GM23338 (cell line): ENCODE measurements at regions not wholly inside any gene's neighbourhood (a gene's known extent, or its start where the extent isn't known, plus 50 kb on each side); places are given as distances from the start of the nearest gene placed in this dataset.

ENCODE experiments used
- ATAC-seq: fragments of 200-7000 bp; cut with Tn5 transposase; 3 replicates; pipeline ENCODE4 v1.9.1; 2020
- DNase-seq: peaks from one replicate; pipeline ENCODE4 v3.0.0-alpha.2; 2015; ENCODE audit warnings: low spot score
- H2AFZ ChIP-seq: fragments of 200-600 bp; sonication (generic); 2 replicates; pipeline ENCODE4 v1.8.0; 2016; ENCODE audit warnings: antibody characterized with exemption, mild to moderate bottlenecking, moderate library complexity
- H3F3A ChIP-seq: fragments of 200-600 bp; sonication (generic); replicated peaks from 2 replicates; pipeline ENCODE4 v1.8.0; 2017; ENCODE audit warnings: antibody characterized with exemption, mixed run types, low read depth
- H3K27ac ChIP-seq: fragments of 200-600 bp; sonication (generic); 2 replicates; pipeline ENCODE4 v1.6.1; 2016; ENCODE audit warnings: low read depth
- H3K27me3 ChIP-seq: fragments of 200-600 bp; sonication (generic); 2 replicates; pipeline ENCODE4 v1.8.0; 2016; ENCODE audit warnings: mild to moderate bottlenecking, mixed run types, moderate library complexity; ENCODE audit not compliant: insufficient read depth
- H3K36me3 ChIP-seq: fragments of 200-600 bp; sonication (generic); 2 replicates; pipeline ENCODE4 v1.8.0; 2016; ENCODE audit warnings: mild to moderate bottlenecking; ENCODE audit not compliant: insufficient read depth
- H3K4me1 ChIP-seq: fragments of 200-600 bp; sonication (generic); 2 replicates; pipeline ENCODE4 v1.8.0; 2016; ENCODE audit warnings: mild to moderate bottlenecking, moderate library complexity; ENCODE audit not compliant: insufficient read depth
- H3K4me2 ChIP-seq: fragments of 200-600 bp; sonication (generic); 2 replicates; pipeline ENCODE4 v1.7.1; 2017; ENCODE audit warnings: mixed run types
- H3K4me3 ChIP-seq: fragments of 200-600 bp; sonication (generic); 2 replicates; pipeline ENCODE4 v1.6.1; 2016; ENCODE audit warnings: mixed run types
- H3K79me2 ChIP-seq: fragments of 200-600 bp; sonication (generic); replicated peaks from 2 replicates; pipeline ENCODE4 v1.8.0; 2017; ENCODE audit warnings: mild to moderate bottlenecking; ENCODE audit not compliant: insufficient read depth
- H3K9me2 ChIP-seq: fragments of 200-600 bp; sonication (generic); 2 replicates; pipeline ENCODE4 v1.8.0; 2017; ENCODE audit not compliant: insufficient read depth
- H4K20me1 ChIP-seq: fragments of 200-600 bp; sonication (generic); replicated peaks from 2 replicates; pipeline ENCODE4 v1.8.0; 2017; ENCODE audit warnings: mild to moderate bottlenecking; ENCODE audit not compliant: insufficient read depth
- H3K27ac Mint-ChIP-seq: 2 replicates; pipeline ENCODE4 v1.8.0; 2020; ENCODE audit warnings: inconsistent platforms, mild to moderate bottlenecking, moderate library complexity, mixed read lengths
- H3K27me3 Mint-ChIP-seq: 3 replicates; pipeline ENCODE4 v1.8.0; 2022; ENCODE audit warnings: low read depth, mild to moderate bottlenecking, moderate library complexity, mixed read lengths, inconsistent platforms; ENCODE audit not compliant: insufficient read depth, poor library complexity
- H3K36me3 Mint-ChIP-seq: 3 replicates; pipeline ENCODE4 v1.8.0; 2021; ENCODE audit warnings: low read depth, mild to moderate bottlenecking, inconsistent platforms, moderate library complexity, mixed read lengths
- H3K4me1 Mint-ChIP-seq: 3 replicates; pipeline ENCODE4 v1.8.0; 2020; ENCODE audit warnings: mild to moderate bottlenecking, inconsistent platforms, mixed read lengths
- H3K4me3 Mint-ChIP-seq: 3 replicates; pipeline ENCODE4 v1.8.0; 2021; ENCODE audit warnings: moderate library complexity, mild to moderate bottlenecking, inconsistent platforms, mixed read lengths
- H3K9me3 Mint-ChIP-seq: 3 replicates; pipeline ENCODE4 v1.8.0; 2020; ENCODE audit warnings: moderate library complexity, mild to moderate bottlenecking, inconsistent platforms, mixed read lengths
- CTCF ChIP-seq, 2 experiments: fragments of 200-600 bp in 1 of 2; sonication (generic) in 1 of 2; conservative IDR thresholded peaks; 2 replicates each; pipeline versions ENCODE4 v1.5.1 to v1.6.1; 2016 to 2017; ENCODE audit warnings: antibody characterized with exemption in 2 of 2, low read depth in 2 of 2, mild to moderate bottlenecking in 2 of 2, moderate library complexity in 1 of 2
- EZH2 ChIP-seq: fragments of 200-600 bp; sonication (generic); IDR thresholded peaks from one replicate; pipeline ENCODE4 v1.8.0; 2017; ENCODE audit warnings: antibody characterized with exemption, mild to moderate bottlenecking, low read depth; ENCODE audit not compliant: unreplicated experiment
- JUNB ChIP-seq: IDR thresholded peaks from one replicate; pipeline ENCODE4 v1.6.1; 2016; ENCODE audit warnings: antibody characterized with exemption; ENCODE audit not compliant: unreplicated experiment
- POLR2AphosphoS5 ChIP-seq: IDR thresholded peaks from 2 replicates; pipeline ENCODE4 v1.6.1; 2016; ENCODE audit warnings: antibody characterized with exemption, low read depth
- REST ChIP-seq: IDR thresholded peaks from one replicate; pipeline ENCODE4 v1.6.1; 2018; ENCODE audit warnings: antibody characterized with exemption; ENCODE audit not compliant: unreplicated experiment
- STAT1 ChIP-seq: IDR thresholded peaks from one replicate; pipeline ENCODE4 v1.6.1; 2016; ENCODE audit warnings: antibody characterized with exemption; ENCODE audit not compliant: unreplicated experiment
- ZNF114 ChIP-seq: fragments of 250-450 bp; sonication (Bioruptor Pico); IDR thresholded peaks from 2 replicates; pipeline ENCODE4 v1.5.0; 2020; ENCODE audit warnings: mild to moderate bottlenecking, moderate library complexity
- TF ChIP-seq, protein P1 (sequence below): IDR thresholded peaks from 2 replicates; pipeline ENCODE4 v1.6.1; 2016; ENCODE audit warnings: antibody characterized with exemption

DNA sequence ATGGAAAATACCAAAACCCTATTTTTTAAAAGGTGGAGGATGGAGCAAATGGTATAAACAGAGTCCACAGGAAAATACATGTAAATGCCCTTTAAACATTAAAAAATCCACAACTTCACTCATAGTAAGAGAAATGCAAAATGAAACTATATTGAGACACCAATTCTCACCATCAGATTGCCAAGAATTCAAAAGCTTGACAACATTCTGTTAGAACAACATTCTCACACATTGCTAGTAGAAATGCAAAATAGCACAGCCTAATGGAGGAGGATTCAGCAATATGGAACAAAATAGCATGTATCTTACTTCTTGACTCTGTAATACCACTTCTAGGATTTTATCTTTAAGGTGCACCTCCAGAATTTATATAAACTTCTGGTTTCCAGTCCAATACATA is 351.8 kb downstream of the NXPE2 start:
- Histone ChIP-seq H4K20me1 (no peaks in the 10 kb centered on the region), H3K4me2 (no peak overlapping the region), H3K36me3 (no peaks in the 10 kb centered on the region), H3K4me3 (no peak overlapping the region), H2AFZ (no peak overlapping the region), H3K4me1 (no peaks in the 10 kb centered on the region), H3K9me2 (no peaks in the 10 kb centered on the region), H3K27ac (no peak overlapping the region), H3K79me2 (no peaks in the 10 kb centered on the region), H3K27me3 (no peaks in the 10 kb centered on the region), H3F3A (no peaks in the 10 kb centered on the region)
- H3K36me3 Mint-ChIP-seq: 0 out of 3 replicates have a peak, but pooled peaks cover 2% of the 10 kb centered on the region
- H3K4me1 Mint-ChIP-seq: no peaks in the 10 kb centered on the region
- H3K4me3 Mint-ChIP-seq: no peak overlapping the region
- peaks cover 8% of the 10 kb centered on the region; the same call in 1 of the 3 replicates for H3K9me3 Mint-ChIP-seq
- TF ChIP-seq JUNB (no peak), ZNF114 (CRISPR knock-in tag) (no peak), EZH2 (no peak), POLR2AphosphoS5 (no peak), CTCF (conservative IDR thresholded peaks at IDR 0.05; ENCODE audit: low read depth in 2 of 2) (no peak), REST (no peak), STAT1 (no peak)
- TF ChIP-seq, protein P1, sequence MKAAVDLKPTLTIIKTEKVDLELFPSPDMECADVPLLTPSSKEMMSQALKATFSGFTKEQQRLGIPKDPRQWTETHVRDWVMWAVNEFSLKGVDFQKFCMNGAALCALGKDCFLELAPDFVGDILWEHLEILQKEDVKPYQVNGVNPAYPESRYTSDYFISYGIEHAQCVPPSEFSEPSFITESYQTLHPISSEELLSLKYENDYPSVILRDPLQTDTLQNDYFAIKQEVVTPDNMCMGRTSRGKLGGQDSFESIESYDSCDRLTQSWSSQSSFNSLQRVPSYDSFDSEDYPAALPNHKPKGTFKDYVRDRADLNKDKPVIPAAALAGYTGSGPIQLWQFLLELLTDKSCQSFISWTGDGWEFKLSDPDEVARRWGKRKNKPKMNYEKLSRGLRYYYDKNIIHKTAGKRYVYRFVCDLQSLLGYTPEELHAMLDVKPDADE: no peak
- DNase-seq: no peak
- no peaks in the 10 kb centered on the region for H3K27me3 Mint-ChIP-seq
- no peak for ATAC-seq
- H3K27ac Mint-ChIP-seq: no peak overlapping the region
